H1 (cell line): ENCODE measurements at regions not wholly inside any gene's neighbourhood (a gene's known extent, or its start where the extent isn't known, plus 50 kb on each side); places are given as distances from the start of the nearest gene placed in this dataset.

Experiments
- CTCF ChIA-PET: fragments of 300-600 bp; sonication (Branson Sonifier 250); formaldehyde crosslinking; loops from one replicate; lab custom pipeline; 2021; ENCODE audit not compliant: partially characterized antibody; lab: Charles Lee
- POLR2A ChIA-PET: fragments of 300-600 bp; sonication (Branson Sonifier 250); formaldehyde crosslinking; loops from one replicate; lab custom pipeline; 2021; ENCODE audit warnings: inconsistent platforms; ENCODE audit not compliant: partially characterized antibody; lab: Charles Lee
- DNase-seq, 2 experiments: peaks; one replicate each; pipeline versions ENCODE4 v3.0.0 to v3.0.0-alpha.2; 2010 to 2022; ENCODE audit warnings: low spot score in 2 of 2, low read depth in 1 of 2, mixed read lengths in 1 of 2
- FAIRE-seq: peaks from 2 replicates; lab custom pipeline; 2011; peaks lifted over from hg19 to GRCh38; lab: Jason Lieb, UNC
- H2AFZ ChIP-seq: 2 replicates; pipeline ENCODE4 v1.8.1; 2012; ENCODE audit warnings: low read length, inconsistent platforms
- H2AK5ac ChIP-seq: 2 replicates; pipeline ENCODE4 v1.6.1; 2013; ENCODE audit warnings: low read depth, low read length
- H2BK120ac ChIP-seq: replicated peaks from 2 replicates; pipeline ENCODE3; 2013; ENCODE audit warnings: low read depth, low read length, inconsistent platforms
- H2BK12ac ChIP-seq: 2 replicates; pipeline ENCODE4 v1.6.1; 2013; ENCODE audit warnings: low read depth, low read length
- H2BK15ac ChIP-seq: 2 replicates; pipeline ENCODE4 v1.6.1; 2013; ENCODE audit warnings: low read length
- H2BK20ac ChIP-seq: 2 replicates; pipeline ENCODE4 v1.6.1; 2013; ENCODE audit warnings: low read length
- H2BK5ac ChIP-seq: 2 replicates; pipeline ENCODE4 v1.6.1; 2013; ENCODE audit warnings: low read depth, low read length
- H3K14ac ChIP-seq: 2 replicates; pipeline ENCODE4 v1.6.1; 2013; ENCODE audit warnings: inconsistent platforms; ENCODE audit not compliant: insufficient read length
- H3K18ac ChIP-seq: 2 replicates; pipeline ENCODE4 v1.6.1; 2013; ENCODE audit warnings: low read length; ENCODE audit errors: extremely low read depth
- H3K23ac ChIP-seq: 2 replicates; pipeline ENCODE4 v1.6.1; 2013; ENCODE audit warnings: inconsistent platforms; ENCODE audit not compliant: insufficient read length
- H3K23me2 ChIP-seq: 2 replicates; pipeline ENCODE4 v1.6.1; 2013; ENCODE audit warnings: low read depth, low read length
- H3K27ac ChIP-seq: 2 replicates; pipeline ENCODE4 v1.6.1; 2011; ENCODE audit warnings: low read depth, low read length, inconsistent platforms
- H3K27me3 ChIP-seq, 4 experiments: replicated peaks in 1 of 4; 1 replicate in 1 of 4; 2 replicates in 3 of 4; pipeline versions ENCODE4 v1.6.1 to v1.8.1; 2011 to 2013; ENCODE audit warnings: low read length in 3 of 4, mild to moderate bottlenecking in 3 of 4, inconsistent platforms in 2 of 4, mixed read lengths in 2 of 4, moderate library complexity in 1 of 4; ENCODE audit not compliant: control insufficient read depth in 3 of 4, insufficient read depth in 3 of 4; ENCODE audit errors: extremely low read depth in 1 of 4
- H3K36me3 ChIP-seq, 4 experiments: 2 replicates each; pipeline versions ENCODE4 v1.6.1 to v1.8.1; 2011 to 2013; ENCODE audit warnings: mild to moderate bottlenecking in 4 of 4, low read length in 3 of 4, moderate library complexity in 2 of 4, control low read depth in 1 of 4, inconsistent platforms in 1 of 4; ENCODE audit not compliant: insufficient read depth in 4 of 4, control insufficient read depth in 2 of 4
- H3K4ac ChIP-seq: replicated peaks from 2 replicates; pipeline ENCODE3; 2013; ENCODE audit warnings: low read length, low read depth, mixed read lengths, inconsistent platforms; ENCODE audit not compliant: insufficient read length
- H3K4me1 ChIP-seq, 4 experiments: replicated peaks in 1 of 4; 1 replicate in 1 of 4; 2 replicates in 3 of 4; pipeline versions ENCODE4 v1.6.1 to v1.8.1; 2011 to 2013; ENCODE audit warnings: low read length in 3 of 4, inconsistent platforms in 2 of 4, mixed read lengths in 1 of 4; ENCODE audit not compliant: insufficient read depth in 4 of 4, control insufficient read depth in 3 of 4
- H3K4me2 ChIP-seq, 2 experiments: 2 replicates each; pipeline versions ENCODE4 v1.6.1 to v1.8.1; 2011 to 2013; ENCODE audit warnings: low read depth in 2 of 2, low read length in 2 of 2, control low read depth in 1 of 2, inconsistent platforms in 1 of 2, mild to moderate bottlenecking in 1 of 2; ENCODE audit not compliant: insufficient read depth in 1 of 2
- H3K4me3 ChIP-seq, 4 experiments: fragments of 200-600, 300-600 bp in 1 of 4; sonication (generic), shearing (Covaris generic), sonication (Bioruptor Twin) in 1 of 4; 2 replicates each; pipeline versions ENCODE4 v1.5.1 to v1.8.1; 2011 to 2016; ENCODE audit warnings: low read length in 4 of 4, low read depth in 3 of 4, control low read depth in 2 of 4, inconsistent platforms in 2 of 4, mild to moderate bottlenecking in 2 of 4, mixed read lengths in 1 of 4, moderate library complexity in 1 of 4; ENCODE audit not compliant: insufficient read depth in 2 of 4; ENCODE audit errors: extremely low read depth in 1 of 4
- H3K56ac ChIP-seq: replicated peaks from 2 replicates; pipeline ENCODE3; 2013; ENCODE audit warnings: low read depth, mild to moderate bottlenecking, mixed read lengths, low read length, inconsistent platforms; ENCODE audit not compliant: insufficient read length
- H3K79me1 ChIP-seq: 2 replicates; pipeline ENCODE4 v1.6.1; 2013; ENCODE audit warnings: low read depth, low read length, control low read depth
- H3K79me2 ChIP-seq, 2 experiments: 2 replicates each; pipeline versions ENCODE4 v1.6.1 to v1.8.1; 2012 to 2013; ENCODE audit warnings: low read length in 2 of 2, mild to moderate bottlenecking in 2 of 2, inconsistent platforms in 1 of 2; ENCODE audit not compliant: insufficient read depth in 2 of 2, control insufficient read depth in 1 of 2
- H3K9ac ChIP-seq, 4 experiments: replicated peaks in 1 of 4; 1 replicate in 1 of 4; 2 replicates in 3 of 4; pipeline versions ENCODE4 v1.6.1 to v1.8.1; 2011 to 2013; ENCODE audit warnings: low read depth in 3 of 4, low read length in 3 of 4, control low read depth in 2 of 4, mild to moderate bottlenecking in 2 of 4, moderate library complexity in 2 of 4, inconsistent platforms in 1 of 4; ENCODE audit errors: extremely low read depth in 1 of 4
- H3K9me3 ChIP-seq, 2 experiments: 2 replicates each; pipeline versions ENCODE4 v1.6.1 to v1.8.1; 2012 to 2013; ENCODE audit warnings: mild to moderate bottlenecking in 2 of 2, moderate library complexity in 2 of 2, control low read depth in 1 of 2, inconsistent platforms in 1 of 2, low read depth in 1 of 2, low read length in 1 of 2, mixed read lengths in 1 of 2; ENCODE audit not compliant: insufficient read depth in 2 of 2
- H4K20me1 ChIP-seq, 2 experiments: replicated peaks in 1 of 2; 2 replicates each; pipeline versions ENCODE3 to v1.8.1; 2011 to 2013; ENCODE audit warnings: inconsistent platforms in 2 of 2, low read length in 2 of 2, mild to moderate bottlenecking in 1 of 2; ENCODE audit not compliant: insufficient read depth in 2 of 2, control insufficient read depth in 1 of 2
- H4K5ac ChIP-seq: 2 replicates; pipeline ENCODE4 v1.6.1; 2013; ENCODE audit warnings: low read length, low read depth, mixed read lengths, inconsistent platforms; ENCODE audit not compliant: insufficient read length
- H4K8ac ChIP-seq: 2 replicates; pipeline ENCODE4 v1.8.0; 2013; ENCODE audit warnings: mild to moderate bottlenecking, moderate library complexity, low read length, inconsistent platforms; ENCODE audit not compliant: insufficient read depth; ENCODE audit errors: extremely low read depth
- H4K91ac ChIP-seq: replicated peaks from 2 replicates; pipeline ENCODE3; 2013; ENCODE audit warnings: low read length, mixed read lengths, inconsistent platforms; ENCODE audit not compliant: insufficient read length
- WGBS, 2 experiments: shearing (Covaris generic) in 1 of 2; methylation state at CpG; one replicate each; pipeline versions ENCODE4 v1.1.6 to v1.1.7; 2013 to 2015; ENCODE audit warnings: low lambda C conversion rate in 2 of 2, mixed read lengths in 2 of 2, inconsistent platforms in 1 of 2, low coverage in 1 of 2, missing lambda C conversion rate in 1 of 2; ENCODE audit not compliant: insufficient replicate concordance in 2 of 2, insufficient coverage in 1 of 2, insufficient read length in 1 of 2; ENCODE audit errors: extremely low coverage in 1 of 2, missing lambda C conversion rate in 1 of 2; 5-methylcytosine and 5-hydroxymethylcytosine counted together
- TF ChIP-seq, protein P1 (sequence below): IDR thresholded peaks from 2 replicates; pipeline ENCODE4 v1.6.1; 2012; ENCODE audit warnings: low read length, inconsistent platforms

DNA sequence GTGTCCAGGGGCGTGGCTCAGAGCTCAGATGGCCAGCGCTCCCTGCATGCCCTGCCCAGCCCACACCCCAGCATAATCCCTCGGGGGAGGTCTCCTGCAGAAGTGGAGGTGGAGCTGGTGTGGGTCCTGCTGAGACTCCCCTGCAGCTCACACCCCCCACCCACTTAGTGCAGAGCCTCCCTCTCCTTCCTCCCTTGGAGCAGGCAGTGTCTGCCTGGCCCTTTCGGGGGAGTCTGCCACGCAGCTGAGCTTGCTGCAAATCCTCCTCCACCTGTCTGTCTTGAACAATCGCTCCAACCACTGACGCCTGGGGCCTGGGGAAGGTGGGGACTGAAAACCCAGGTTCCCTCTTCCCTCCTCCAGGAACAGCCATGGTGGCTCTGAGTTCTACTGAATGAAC lies 219.7 kb upstream of the PPP2R2D start:
- Histone ChIP-seq H3K4me1 (peaks cover 0 to 16% (median 10%) of the 10 kb centered on the region in 4 experiments; a peak in 4 of 7 replicates), H3K4me2 (no peak overlapping the region), H3K27ac (no peak overlapping the region), H3K36me3 (no peaks in the 10 kb centered on the region), H2AFZ (no peak overlapping the region), H3K9me3 (no peaks in the 10 kb centered on the region), H4K20me1 (no peaks in the 10 kb centered on the region), H2AK5ac (0 out of 2 replicates have a peak overlapping the region, but pooled peaks have one; percentile 39), H4K5ac (no peak overlapping the region), H3K79me2 (no peaks in the 10 kb centered on the region), H3K18ac (peak overlapping the region; percentile 24; the same call in 1 of the 2 replicates), H2BK20ac (0 out of 2 replicates have a peak overlapping the region, but pooled peaks have one; percentile 80), H2BK15ac (peak overlapping the region; percentile 65; the same call in 1 of the 2 replicates), H4K8ac (no peak overlapping the region), H3K23ac (no peak overlapping the region), H3K4ac (no peak overlapping the region), H3K4me3 (no peak overlapping the region), H3K9ac (no peak overlapping the region), H3K79me1 (no peaks in the 10 kb centered on the region), H2BK5ac (0 out of 2 replicates have a peak overlapping the region, but pooled peaks have one; percentile 56), H3K27me3 (no peaks in the 10 kb centered on the region; a peak in 3 of 7 replicates), H3K56ac (no peak overlapping the region), H2BK12ac (peak overlapping the region; percentile 92; the same call in 1 of the 2 replicates), H2BK120ac (no peak overlapping the region), H4K91ac (peak overlapping the region; percentile 76), H3K23me2 (no peaks in the 10 kb centered on the region), H3K14ac (no peak overlapping the region)
- POLR2A ChIA-PET: interaction anchor here (1.0 kb wide), 1 partner anchor 111 kb away, joined by 3 read pairs; no protein-coding TSS in a partner anchor
- no peak for DNase-seq
- CTCF ChIA-PET: no interaction called here
- no peak for FAIRE-seq
- WGBS, 2 experiments: 84% methylated on average over 7 of the region's 7 CpGs; no CpG with 5 or more reads in 1 of the 2 experiments
- TF ChIP-seq, protein P1, sequence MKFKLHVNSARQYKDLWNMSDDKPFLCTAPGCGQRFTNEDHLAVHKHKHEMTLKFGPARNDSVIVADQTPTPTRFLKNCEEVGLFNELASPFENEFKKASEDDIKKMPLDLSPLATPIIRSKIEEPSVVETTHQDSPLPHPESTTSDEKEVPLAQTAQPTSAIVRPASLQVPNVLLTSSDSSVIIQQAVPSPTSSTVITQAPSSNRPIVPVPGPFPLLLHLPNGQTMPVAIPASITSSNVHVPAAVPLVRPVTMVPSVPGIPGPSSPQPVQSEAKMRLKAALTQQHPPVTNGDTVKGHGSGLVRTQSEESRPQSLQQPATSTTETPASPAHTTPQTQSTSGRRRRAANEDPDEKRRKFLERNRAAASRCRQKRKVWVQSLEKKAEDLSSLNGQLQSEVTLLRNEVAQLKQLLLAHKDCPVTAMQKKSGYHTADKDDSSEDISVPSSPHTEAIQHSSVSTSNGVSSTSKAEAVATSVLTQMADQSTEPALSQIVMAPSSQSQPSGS: no peak
